Hematopoietic multipotent progenitor cell treated with erythropoietin and hydrocortisone succinate and interleukin-3 and kit ligand, for 6 days (in vitro differentiated cells): ENCODE measurements at regions not wholly inside any gene's neighbourhood (a gene's known extent, or its start where the extent isn't known, plus 50 kb on each side); places are given as distances from the start of the nearest gene placed in this dataset.

Experiments used
- DNase-seq: peaks from one replicate; pipeline ENCODE4 v3.0.0-alpha.2; 2015

DNA sequence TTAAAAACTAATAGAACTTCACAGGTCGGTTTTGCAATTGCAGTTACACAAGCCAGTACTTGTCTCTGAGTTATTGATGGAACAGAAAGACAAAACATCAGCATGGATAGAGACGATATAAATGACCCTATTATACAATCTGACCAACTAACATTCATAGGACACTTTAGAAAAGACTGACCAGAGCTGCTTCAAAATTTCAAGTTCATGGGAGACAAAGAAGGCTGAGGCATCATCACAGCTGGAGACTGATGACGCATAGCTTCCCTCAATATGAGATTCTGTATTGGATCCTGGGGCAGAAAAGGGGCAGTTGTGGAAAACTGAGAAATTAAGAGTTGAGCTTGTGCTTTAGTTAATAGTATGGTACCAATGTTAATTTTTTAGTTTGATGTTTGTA, 174.0 kb downstream of the THBS2 start:
- no peak for DNase-seq

GRCh38 chr6:169078399-169079145, 175.1 kb downstream of the THBS2 start:
- DNase-seq = no peak

GRCh38 chr6:169075915-169076654, 177.6 kb downstream of the THBS2 start:
- DNase-seq = no peak

DNA sequence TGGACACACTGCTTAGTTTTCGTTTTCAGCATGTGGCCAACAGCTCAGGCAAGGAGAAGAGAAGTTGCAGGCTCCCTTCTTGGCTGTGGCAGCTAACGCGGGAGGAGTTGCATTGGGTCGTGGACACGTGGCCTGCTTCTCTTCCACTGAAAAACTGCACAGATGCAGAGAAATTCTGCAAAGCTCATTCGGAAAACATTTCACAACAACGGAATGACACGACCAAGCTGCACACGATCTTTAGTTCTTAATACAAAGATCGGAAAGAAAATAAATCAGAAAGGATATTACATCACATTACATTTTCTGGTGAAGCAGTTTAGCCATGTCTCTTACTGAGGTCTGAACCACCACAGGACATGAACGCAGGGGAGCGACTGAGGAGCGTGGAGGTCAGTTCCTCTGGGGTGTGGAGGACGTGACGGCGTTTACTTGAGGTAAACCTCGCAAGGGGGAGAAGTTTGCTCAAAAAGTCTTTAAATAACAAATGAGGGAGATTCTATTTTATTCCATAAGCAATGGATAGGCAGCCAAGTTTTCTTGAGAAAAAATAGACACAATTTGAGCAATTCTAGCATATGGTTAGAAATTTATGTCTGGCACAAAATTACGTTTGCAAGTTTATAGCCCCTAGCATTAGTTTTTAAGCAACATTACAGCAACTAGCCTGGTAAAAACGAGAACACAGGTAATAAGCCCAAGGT, 178.3 kb downstream of the THBS2 start:
- DNase-seq = no peak

- DNase-seq = no peak
Measured at GRCh38 chr6:169074526-169074925, 179.1 kb downstream of the THBS2 start.

DNA sequence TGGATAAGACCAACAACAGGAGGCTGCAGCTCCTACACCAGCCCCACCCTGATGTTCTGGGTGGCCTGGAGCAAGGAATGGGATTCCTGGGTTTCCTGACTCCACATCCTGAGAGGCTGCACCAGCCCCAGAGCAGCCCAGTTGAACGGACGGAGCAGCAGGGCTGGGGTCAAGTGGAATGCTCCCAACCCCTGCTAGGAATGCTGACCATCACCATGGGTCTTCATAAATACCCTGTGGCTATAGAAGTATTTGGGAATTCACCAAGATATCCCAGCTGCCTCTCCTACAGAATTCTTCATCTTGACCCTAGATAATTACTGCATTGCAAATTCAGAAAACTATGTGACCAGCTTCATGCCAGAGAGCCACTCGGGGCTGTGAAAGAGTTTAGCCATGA, 180.3 kb downstream of the THBS2 start:
- no peak for DNase-seq

DNA sequence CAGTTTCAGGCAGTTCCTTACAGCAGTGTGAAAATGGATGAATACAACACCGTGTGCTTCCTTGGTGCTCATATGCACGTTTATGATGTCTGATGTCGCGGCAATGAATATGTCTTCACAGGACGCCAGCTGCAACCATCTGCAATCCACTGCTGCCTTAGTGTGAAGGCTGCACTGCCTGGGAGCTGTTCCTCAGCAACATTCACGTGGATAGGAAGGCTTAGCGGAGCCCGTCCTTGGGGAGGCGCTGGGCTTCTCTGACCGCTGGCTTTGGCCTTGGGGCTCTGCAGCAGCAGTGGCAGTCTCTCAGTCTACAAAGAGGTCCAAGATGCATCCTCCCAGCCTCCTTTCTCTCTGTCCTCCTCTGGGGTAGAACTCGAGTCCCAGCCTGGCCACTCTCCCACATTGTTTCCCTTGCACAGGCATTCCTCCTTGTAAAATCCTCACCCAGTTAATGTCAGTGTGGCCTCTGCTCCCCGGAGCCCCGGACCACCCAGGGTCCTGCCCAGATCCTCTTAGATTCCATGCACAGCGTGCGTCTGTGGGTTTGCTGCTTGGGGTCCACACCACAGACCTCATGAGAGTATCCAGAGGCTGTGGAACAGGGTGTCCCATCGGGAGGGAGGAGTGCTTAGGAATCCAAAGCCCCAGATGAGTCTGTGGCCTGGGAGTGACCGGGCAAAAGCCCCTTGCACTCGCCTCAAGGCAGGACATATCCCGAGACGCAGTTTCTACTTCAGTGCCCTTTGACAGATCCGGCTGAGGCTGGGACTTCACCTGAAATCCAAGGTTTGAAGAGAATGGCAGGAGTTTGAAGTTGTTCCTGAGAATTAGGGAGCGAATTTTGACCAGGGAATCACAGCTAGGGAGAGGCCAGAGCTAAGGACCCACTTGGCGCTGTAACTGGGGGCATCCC, 181.3 kb downstream of the THBS2 start:
- no peak for DNase-seq

DNA sequence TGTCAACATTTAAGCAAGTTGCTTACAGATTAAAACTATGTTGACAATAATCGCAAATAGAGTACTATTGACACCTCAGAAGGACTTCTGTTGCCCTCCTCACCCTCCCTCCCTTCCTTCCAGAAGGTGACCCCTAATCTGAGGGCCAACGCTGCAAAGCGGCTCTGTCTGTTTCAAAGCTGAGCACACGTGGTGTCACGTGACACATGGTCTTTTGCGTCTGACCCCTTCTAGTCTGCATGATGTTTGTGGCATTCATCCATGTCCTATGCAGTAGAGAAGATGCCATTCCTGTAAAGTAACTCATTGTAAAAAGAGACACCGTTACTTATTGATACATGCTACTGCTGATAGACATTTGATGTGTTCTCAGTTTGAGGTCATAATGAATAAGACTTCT, 182.3 kb downstream of the THBS2 start:
- DNase-seq = no peak

- no peak for DNase-seq
Measured at GRCh38 chr6:169070506-169071176, 183.0 kb downstream of the THBS2 start.

DNA sequence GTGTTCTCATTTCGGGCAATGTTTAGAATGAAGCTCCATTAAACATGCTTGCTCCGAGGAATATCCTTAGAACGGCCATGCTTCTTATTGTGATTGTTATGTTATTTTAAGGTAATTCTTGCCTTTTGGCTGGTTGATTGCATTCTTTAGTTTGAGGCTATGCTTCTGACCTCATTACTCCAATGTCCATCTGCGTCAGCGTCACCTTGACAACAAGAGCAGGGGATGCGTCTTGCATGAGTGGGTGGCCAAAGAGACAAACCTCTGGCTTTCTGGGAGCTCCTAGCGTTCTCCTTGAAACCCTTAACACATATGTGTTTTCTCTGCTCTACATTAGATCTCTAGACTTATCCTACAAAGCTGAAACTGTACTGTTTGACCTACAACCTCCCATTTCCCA, 184.3 kb downstream of the THBS2 start:
- DNase-seq = no peak

GRCh38 chr6:169064194-169064593, 189.5 kb downstream of the THBS2 start:
- no peak for DNase-seq

- DNase-seq = no peak
Measured at GRCh38 chr6:169062272-169062671, 191.4 kb downstream of the THBS2 start.

- no peak for DNase-seq
Measured at GRCh38 chr6:169058634-169059033, 195.0 kb downstream of the THBS2 start.

DNA sequence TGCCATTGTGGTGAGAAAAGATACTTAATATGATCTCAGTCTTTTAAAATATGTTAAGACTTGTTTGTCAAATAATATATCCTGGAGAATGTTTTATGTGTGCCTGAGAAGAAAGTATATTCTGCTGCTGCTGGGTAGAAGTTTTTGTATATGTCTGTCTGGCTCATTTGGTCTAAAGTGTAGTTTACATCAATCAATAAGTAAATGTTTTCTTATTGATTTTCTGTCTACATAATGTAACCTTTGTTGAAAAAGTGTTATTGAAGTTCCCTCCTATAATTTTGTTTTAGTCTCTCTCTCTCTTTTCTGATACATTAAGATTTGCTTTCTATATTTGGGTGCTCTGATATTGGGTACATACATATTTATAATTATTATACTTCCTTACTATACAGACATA, 201.2 kb downstream of the THBS2 start:
- DNase-seq = no peak

- DNase-seq = no peak
Measured at GRCh38 chr6:169051371-169051770, 202.3 kb downstream of the THBS2 start.

GRCh38 chr6:169048865-169049205, 204.8 kb downstream of the THBS2 start:
- DNase-seq = no peak

DNA sequence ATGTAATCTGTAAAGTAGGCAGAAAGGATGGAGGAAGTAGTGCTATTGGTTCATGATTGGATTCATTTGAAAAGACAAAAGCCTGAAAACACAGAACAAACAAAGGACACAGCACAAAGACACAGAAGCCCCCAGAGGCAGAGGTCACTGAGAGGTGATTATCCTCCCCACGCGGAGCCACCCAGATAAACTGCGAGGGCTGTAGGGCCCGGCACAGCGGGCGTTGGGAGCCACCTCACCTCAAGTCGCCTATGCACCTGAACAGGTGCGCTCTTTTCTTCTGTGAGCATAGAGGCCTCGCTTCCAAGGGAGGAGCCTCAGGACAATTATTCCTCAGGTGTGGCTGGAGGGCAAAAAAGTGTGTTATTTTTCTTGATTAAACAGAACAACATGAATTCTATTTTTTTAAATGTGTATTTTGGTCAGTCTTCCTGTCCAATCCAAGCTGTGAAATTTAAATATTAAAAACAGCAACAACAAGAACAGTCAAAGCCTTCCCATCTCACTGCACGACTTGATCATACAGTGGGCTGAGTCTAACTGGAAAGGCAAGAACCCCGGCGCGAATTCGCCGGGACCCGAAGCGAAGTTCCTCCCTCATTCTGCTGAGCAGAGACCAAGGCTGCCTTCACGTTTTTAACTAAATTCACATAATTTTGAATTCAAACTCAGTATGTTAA, 205.3 kb downstream of the THBS2 start:
- DNase-seq = no peak

DNA sequence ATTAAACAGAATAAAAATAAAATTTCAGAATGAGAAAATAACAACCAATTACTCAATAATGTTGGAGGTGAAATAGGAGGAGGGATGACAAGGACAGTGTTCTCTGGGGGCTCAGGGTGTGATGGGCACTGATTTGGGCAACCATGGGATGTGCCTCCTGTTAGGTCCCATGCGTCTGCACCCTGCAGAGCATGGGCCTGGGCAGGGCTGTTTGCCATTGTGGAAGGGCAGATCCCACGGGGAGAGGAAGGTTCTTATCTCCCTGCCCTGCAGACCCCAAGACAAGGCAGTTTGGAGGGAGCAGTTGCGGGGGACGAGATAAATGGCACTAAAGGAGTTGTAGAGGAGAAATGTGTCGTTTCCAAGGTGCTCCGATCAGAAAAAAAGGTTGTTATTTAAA, 206.3 kb downstream of the THBS2 start:
- no peak for DNase-seq

DNA sequence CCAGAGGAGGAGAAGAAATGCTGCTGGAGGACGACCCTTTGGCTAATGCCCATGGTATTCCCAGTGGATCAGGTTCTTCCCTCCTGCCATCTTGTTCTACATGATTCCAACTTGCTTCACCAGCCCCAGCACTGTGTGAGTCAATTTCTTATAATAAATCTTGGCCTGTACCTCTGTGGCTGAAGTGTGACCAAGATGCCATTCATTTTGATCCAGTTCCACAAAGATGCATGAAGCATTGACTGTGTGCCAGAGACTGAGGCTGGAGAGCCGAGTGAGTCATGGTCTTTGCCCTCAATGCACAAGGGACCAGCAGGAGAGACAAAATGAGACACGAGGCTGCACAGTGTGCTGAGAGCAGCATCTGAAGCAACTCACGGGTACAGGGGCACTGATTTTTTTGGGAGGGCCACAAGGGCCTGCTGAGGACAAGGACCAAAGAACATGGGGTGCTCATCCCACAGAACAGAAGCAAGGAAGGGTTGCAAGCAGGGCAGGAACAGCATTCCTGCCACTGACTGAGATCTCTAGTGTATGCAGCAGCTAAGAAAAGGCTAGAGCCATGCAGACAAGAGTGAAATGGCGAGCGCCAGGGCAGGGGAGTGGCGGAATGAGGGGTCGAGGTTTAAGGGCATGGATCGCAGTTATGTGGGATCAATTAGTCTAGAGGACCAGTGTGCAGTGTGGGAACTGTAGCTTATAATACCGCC, 207.0 kb downstream of the THBS2 start:
- no peak for DNase-seq

GRCh38 chr6:169046021-169046420, 207.6 kb downstream of the THBS2 start:
- no peak for DNase-seq

DNA sequence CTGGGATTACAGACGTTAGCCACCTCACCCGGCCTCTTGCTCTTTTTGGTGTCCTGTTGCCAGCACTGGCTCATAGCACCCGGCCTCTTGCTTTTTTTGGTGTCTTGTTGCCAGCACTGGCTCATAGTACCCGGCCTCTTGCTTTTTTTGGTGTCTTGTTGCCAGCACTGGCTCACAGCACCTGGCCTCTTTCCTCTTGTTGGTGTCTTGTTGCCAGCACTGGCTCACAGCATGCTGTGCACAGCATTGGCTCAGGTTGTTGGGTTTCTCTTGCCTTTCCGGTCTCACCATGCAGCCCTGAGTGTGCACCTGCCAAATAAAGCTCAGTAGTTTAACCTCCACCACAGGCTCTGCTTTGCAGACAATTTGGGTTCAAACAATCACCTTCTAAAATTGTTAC, 208.2 kb downstream of the THBS2 start:
- no peak for DNase-seq
